Naive B cell (primary cell): ENCODE measurements at regions not wholly inside any gene's neighbourhood (a gene's known extent, or its start where the extent isn't known, plus 50 kb on each side); places are given as distances from the start of the nearest gene placed in this dataset.
"Not testable (repeated sequence)": the region's sequence is repeated elsewhere in the genome, so short reads cannot be mapped to it uniquely, and the experiment has no call there.

Experiments used
- ATAC-seq, 2 donors: fragments of 150-1000 bp; cut with Tn5 transposase; 2 replicates each; pipeline ENCODE4 v1.10.0; 2021; ENCODE audit warnings: low read depth in 2 of 2, mild to moderate bottlenecking in 2 of 2, moderate library complexity in 2 of 2
- DNase-seq: peaks from one replicate; pipeline ENCODE4 v3.0.0; 2022
- H3K27ac Mint-ChIP-seq, 6 donors: one replicate each; pipeline ENCODE4 v1.8.0; 2020 to 2022; ENCODE audit warnings: mild to moderate bottlenecking in 6 of 6, mixed read lengths in 6 of 6, moderate library complexity in 5 of 6, inconsistent platforms in 2 of 6
- H3K27me3 Mint-ChIP-seq, 3 donors: one replicate each; pipeline ENCODE4 v1.8.0; 2021 to 2022; ENCODE audit warnings: mixed read lengths in 3 of 3, mild to moderate bottlenecking in 1 of 3
- H3K36me3 Mint-ChIP-seq, 2 donors: one replicate each; pipeline ENCODE4 v1.8.0; 2020 to 2022; ENCODE audit warnings: mixed read lengths in 2 of 2, inconsistent platforms in 1 of 2, mild to moderate bottlenecking in 1 of 2
- H3K4me1 Mint-ChIP-seq, 3 donors: one replicate each; pipeline ENCODE4 v1.8.0; 2020 to 2022; ENCODE audit warnings: mixed read lengths in 3 of 3, inconsistent platforms in 1 of 3, mild to moderate bottlenecking in 1 of 3, moderate library complexity in 1 of 3
- H3K4me3 Mint-ChIP-seq, 8 donors: one replicate each; pipeline ENCODE4 v1.8.0; 2020 to 2022; ENCODE audit warnings: mild to moderate bottlenecking in 8 of 8, mixed read lengths in 8 of 8, moderate library complexity in 8 of 8, inconsistent platforms in 2 of 8
- H3K9me3 Mint-ChIP-seq, 7 donors: one replicate each; pipeline ENCODE4 v1.8.0; 2020 to 2022; ENCODE audit warnings: mixed read lengths in 7 of 7, mild to moderate bottlenecking in 5 of 7, inconsistent platforms in 2 of 7, moderate library complexity in 1 of 7

- Mint-ChIP-seq H3K9me3 (no peaks in the 10 kb centered on the region), H3K4me3 (no peak overlapping the region), H3K4me1 (no peaks in the 10 kb centered on the region), H3K36me3 (no peaks in the 10 kb centered on the region), H3K27ac (no peak overlapping the region), H3K27me3 (peaks cover 0 to 11% (median 0%) of the 10 kb centered on the region in 3 donors)
- no peak for ATAC-seq
- no peak for DNase-seq
These were observed 87.7 kb downstream of the DCK start for GRCh38 chr4:71081192-71081591.

- H3K4me3 Mint-ChIP-seq, result no peak overlapping the region
These were observed 100.3 kb downstream of the DCK start for GRCh38 chr4:71093745-71094144.

GRCh38 chr4:71094201-71094600 lies 100.8 kb downstream of the DCK start:
- Mint-ChIP-seq H3K36me3 (peaks cover 4 to 20% of the 10 kb centered on the region in 2 donors), H3K4me1 (peaks cover 4 to 10% (median 6%) of the 10 kb centered on the region in 3 donors), H3K4me3 (no peak overlapping the region), H3K9me3 (peaks cover 0 to 9% (median 5%) of the 10 kb centered on the region in 7 donors), H3K27me3 (peaks cover 3 to 20% (median 11%) of the 10 kb centered on the region in 3 donors), H3K27ac (peak overlapping the region in 1 of 6 donors; percentile 25)
- DNase-seq (no peak), ATAC-seq (no peak)

More at GRCh38 chr4:71093745-71094144, 100.3 kb downstream of the DCK start:
- Mint-ChIP-seq H3K4me1 (peaks cover 4 to 10% (median 6%) of the 10 kb centered on the region in 3 donors), H3K36me3 (peaks cover 4 to 20% of the 10 kb centered on the region in 2 donors), H3K27ac (no peak overlapping the region), H3K27me3 (peaks cover 3 to 22% (median 6%) of the 10 kb centered on the region in 3 donors), H3K9me3 (peaks cover 0 to 9% (median 6%) of the 10 kb centered on the region in 7 donors)
- DNase-seq (no peak), ATAC-seq (no peak)

GRCh38 chr4:71095141-71095540 lies 101.7 kb downstream of the DCK start:
- ATAC-seq (no peak), DNase-seq (no peak)
- H3K36me3 Mint-ChIP-seq, result peaks cover 4 to 18% of the 10 kb centered on the region in 2 donors
- H3K9me3 Mint-ChIP-seq, result peaks cover 0 to 6% (median 5%) of the 10 kb centered on the region in 7 donors
- peaks cover 4 to 10% (median 6%) of the 10 kb centered on the region in 3 donors for H3K4me1 Mint-ChIP-seq
- peaks cover 3 to 26% (median 20%) of the 10 kb centered on the region in 3 donors for H3K27me3 Mint-ChIP-seq
- no peak overlapping the region for H3K4me3 Mint-ChIP-seq
- peak overlapping the region in 1 of 6 donors; percentile 76 for H3K27ac Mint-ChIP-seq

GRCh38 chr4:71095545-71095944 lies 102.1 kb downstream of the DCK start:
- ATAC-seq (no peak), DNase-seq (no peak)
- Mint-ChIP-seq H3K27ac (peak overlapping the region in 3 of 6 donors; percentile 6 to 76 (median 13)), H3K9me3 (peaks cover 0 to 6% (median 2%) of the 10 kb centered on the region in 7 donors), H3K4me1 (peaks cover 4 to 10% (median 6%) of the 10 kb centered on the region in 3 donors), H3K4me3 (no peak overlapping the region), H3K36me3 (peaks cover 4 to 18% of the 10 kb centered on the region in 2 donors), H3K27me3 (peaks cover 3 to 30% (median 20%) of the 10 kb centered on the region in 3 donors)

- peaks cover 0 to 4% (median 0%) of the 10 kb centered on the region in 7 donors for H3K9me3 Mint-ChIP-seq
- H3K27me3 Mint-ChIP-seq, result no peaks in the 10 kb centered on the region
- no peaks in the 10 kb centered on the region for H3K36me3 Mint-ChIP-seq
- ATAC-seq (peak in 1 of 2 donors; percentile 20), DNase-seq (no peak)
- H3K4me3 Mint-ChIP-seq, result peak overlapping the region in 6 of 8 donors; percentile 5 to 70 (median 60)
- H3K4me1 Mint-ChIP-seq, result peaks cover 8 to 20% (median 15%) of the 10 kb centered on the region in 3 donors
- H3K27ac Mint-ChIP-seq, result peak overlapping the region in 4 of 6 donors; percentile 63 to 97 (median 92)
These were observed 114.3 kb downstream of the DCK start for GRCh38 chr4:71107726-71108125.

GRCh38 chr4:71110499-71110898 lies 117.0 kb downstream of the DCK start:
- H3K27ac Mint-ChIP-seq, result no peak overlapping the region
- H3K27me3 Mint-ChIP-seq, result no peaks in the 10 kb centered on the region
- DNase-seq, result no peak
- H3K4me1 Mint-ChIP-seq, result peaks cover 8 to 20% (median 15%) of the 10 kb centered on the region in 3 donors
- H3K36me3 Mint-ChIP-seq, result no peaks in the 10 kb centered on the region
- no peak for ATAC-seq
- no peak overlapping the region for H3K4me3 Mint-ChIP-seq
- H3K9me3 Mint-ChIP-seq, result peaks cover 0 to 4% (median 0%) of the 10 kb centered on the region in 7 donors

GRCh38 chr4:71111133-71111532 lies 117.7 kb downstream of the DCK start:
- H3K27me3 Mint-ChIP-seq, DNase-seq, H3K9me3 Mint-ChIP-seq, H3K27ac Mint-ChIP-seq, H3K4me3 Mint-ChIP-seq, H3K36me3 Mint-ChIP-seq, ATAC-seq: not testable (repeated sequence)
- H3K4me1 Mint-ChIP-seq, result peaks cover 8 to 20% (median 15%) of the 10 kb centered on the region in 3 donors

GRCh38 chr4:71113294-71113693 lies 119.8 kb downstream of the DCK start:
- no peak for ATAC-seq
- H3K27me3 Mint-ChIP-seq, result no peaks in the 10 kb centered on the region
- no peaks in the 10 kb centered on the region for H3K36me3 Mint-ChIP-seq
- DNase-seq, result no peak
- H3K4me3 Mint-ChIP-seq, result no peak overlapping the region
- no peak overlapping the region for H3K27ac Mint-ChIP-seq
- H3K9me3 Mint-ChIP-seq, result peaks cover 0 to 2% (median 0%) of the 10 kb centered on the region in 7 donors
- peaks cover 0 to 7% (median 4%) of the 10 kb centered on the region in 3 donors for H3K4me1 Mint-ChIP-seq

GRCh38 chr4:71120831-71121524 lies 127.5 kb downstream of the DCK start:
- ATAC-seq, result no peak
- DNase-seq, result no peak
- Mint-ChIP-seq H3K36me3 (no peaks in the 10 kb centered on the region), H3K9me3 (peaks cover 0 to 6% (median 0%) of the 10 kb centered on the region in 7 donors), H3K27ac (no peak overlapping the region), H3K4me1 (no peaks in the 10 kb centered on the region), H3K4me3 (no peak overlapping the region), H3K27me3 (peaks cover 0 to 6% (median 5%) of the 10 kb centered on the region in 3 donors)

GRCh38 chr4:71123951-71124350 lies 130.5 kb downstream of the DCK start:
- DNase-seq (no peak), ATAC-seq (no peak)
- no peaks in the 10 kb centered on the region for H3K4me1 Mint-ChIP-seq
- peaks cover 0 to 6% (median 0%) of the 10 kb centered on the region in 7 donors for H3K9me3 Mint-ChIP-seq
- H3K27me3 Mint-ChIP-seq, result peaks cover 0 to 6% (median 5%) of the 10 kb centered on the region in 3 donors
- no peak overlapping the region for H3K4me3 Mint-ChIP-seq
- H3K36me3 Mint-ChIP-seq, result no peaks in the 10 kb centered on the region
- no peak overlapping the region for H3K27ac Mint-ChIP-seq

- H3K4me1 Mint-ChIP-seq, result no peaks in the 10 kb centered on the region
- no peak for ATAC-seq
- H3K36me3 Mint-ChIP-seq, result no peaks in the 10 kb centered on the region
- H3K27me3 Mint-ChIP-seq, result peaks cover 0 to 6% (median 5%) of the 10 kb centered on the region in 3 donors
- no peak overlapping the region for H3K4me3 Mint-ChIP-seq
- no peak for DNase-seq
- peaks cover 0 to 6% (median 0%) of the 10 kb centered on the region in 7 donors for H3K9me3 Mint-ChIP-seq
- no peak overlapping the region for H3K27ac Mint-ChIP-seq
These were observed 131.7 kb downstream of the DCK start for GRCh38 chr4:71125137-71125536.

- H3K4me1 Mint-ChIP-seq, result no peaks in the 10 kb centered on the region
- ATAC-seq, result no peak
These were observed 133.3 kb downstream of the DCK start for GRCh38 chr4:71126719-71127118.

More at GRCh38 chr4:71126719-71127118, 133.3 kb downstream of the DCK start:
- Mint-ChIP-seq H3K4me3 (no peak overlapping the region), H3K27ac (peak overlapping the region in 1 of 6 donors; percentile 39), H3K36me3 (no peaks in the 10 kb centered on the region), H3K27me3 (peaks cover 0 to 6% (median 5%) of the 10 kb centered on the region in 3 donors), H3K9me3 (peaks cover 0 to 3% (median 0%) of the 10 kb centered on the region in 7 donors)
- DNase-seq, result no peak
